HEK293 (cell line): ENCODE measurements at regions not wholly inside any gene's neighbourhood (a gene's known extent, or its start where the extent isn't known, plus 50 kb on each side); places are given as distances from the start of the nearest gene placed in this dataset.
A peak's percentile ranks its signal among the peaks of the same experiment; 100 is the strongest.

Experiments used
- ATF2 ChIP-seq: fragments of 450-650 bp; formaldehyde crosslinking; IDR thresholded peaks from 2 replicates; pipeline ENCODE4 v1.5.1; 2016; ENCODE audit warnings: missing biosample characterization, missing genetic modification characterization, low read depth
- EGR2 ChIP-seq: fragments of 450-650 bp; formaldehyde crosslinking; IDR thresholded peaks from 2 replicates; pipeline ENCODE4 v1.5.1; 2016; ENCODE audit warnings: low read depth, missing biosample characterization, missing genetic modification characterization
- FEZF1 ChIP-seq: fragments of 450-650 bp; formaldehyde crosslinking; IDR thresholded peaks from 2 replicates; pipeline ENCODE4 v1.5.1; 2016; ENCODE audit warnings: missing biosample characterization, missing genetic modification characterization
- HIC1 ChIP-seq: fragments of 450-650 bp; formaldehyde crosslinking; IDR thresholded peaks from 2 replicates; pipeline ENCODE4 v1.5.1; 2016; ENCODE audit warnings: missing biosample characterization, missing genetic modification characterization
- PRDM6 ChIP-seq: fragments of 450-650 bp; formaldehyde crosslinking; IDR thresholded peaks from 2 replicates; pipeline ENCODE4 v1.5.1; 2017; ENCODE audit warnings: missing biosample characterization, missing genetic modification characterization
- RBAK ChIP-seq: fragments of 450-650 bp; formaldehyde crosslinking; IDR thresholded peaks from 2 replicates; pipeline ENCODE4 v1.5.1; 2016; ENCODE audit warnings: missing biosample characterization, missing genetic modification characterization
- TCF7L2 ChIP-seq: IDR thresholded peaks from 2 replicates; pipeline ENCODE4 v1.6.1; 2011; ENCODE audit warnings: low read depth, mild to moderate bottlenecking, inconsistent platforms, low read length, moderate library complexity, borderline replicate concordance
- WT1 ChIP-seq: fragments of 450-650 bp; formaldehyde crosslinking; IDR thresholded peaks from 2 replicates; pipeline ENCODE4 v1.5.1; 2016; ENCODE audit warnings: missing biosample characterization, missing genetic modification characterization
- ZBTB21 ChIP-seq: fragments of 450-650 bp; formaldehyde crosslinking; IDR thresholded peaks from 2 replicates; pipeline ENCODE4 v1.5.1; 2017; ENCODE audit warnings: missing biosample characterization, missing genetic modification characterization
- ZFP3 ChIP-seq: fragments of 450-650 bp; formaldehyde crosslinking; IDR thresholded peaks from 2 replicates; pipeline ENCODE4 v1.5.1; 2016; ENCODE audit warnings: low read depth, missing biosample characterization, missing genetic modification characterization
- ZNF114 ChIP-seq: fragments of 450-650 bp; formaldehyde crosslinking; IDR thresholded peaks from 2 replicates; pipeline ENCODE4 v1.5.0; 2017; ENCODE audit warnings: missing biosample characterization, missing genetic modification characterization
- ZNF157 ChIP-seq: fragments of 450-650 bp; formaldehyde crosslinking; IDR thresholded peaks from 2 replicates; pipeline ENCODE4 v1.5.1; 2016; ENCODE audit warnings: missing biosample characterization, missing genetic modification characterization
- ZNF175 ChIP-seq: fragments of 450-650 bp; formaldehyde crosslinking; IDR thresholded peaks from 2 replicates; pipeline ENCODE4 v1.5.1; 2016; ENCODE audit warnings: missing biosample characterization, missing genetic modification characterization
- ZNF214 ChIP-seq: fragments of 450-650 bp; formaldehyde crosslinking; IDR thresholded peaks from 2 replicates; pipeline ENCODE4 v1.5.1; 2017; ENCODE audit warnings: missing biosample characterization, mild to moderate bottlenecking, missing genetic modification characterization, borderline replicate concordance
- ZNF24 ChIP-seq: fragments of 450-650 bp; formaldehyde crosslinking; IDR thresholded peaks from 2 replicates; pipeline ENCODE4 v1.5.1; 2016; ENCODE audit warnings: missing biosample characterization, missing genetic modification characterization
- ZNF274 ChIP-seq, 2 experiments: fragments of 200-500 bp in 1 of 2; fragments of 450-650 bp in 1 of 2; sonication (Bioruptor generic) in 1 of 2; formaldehyde crosslinking in 1 of 2; IDR thresholded peaks; 2 replicates each; pipeline versions ENCODE4 v1.5.1 to v1.6.1; 2014 to 2016; ENCODE audit warnings: borderline replicate concordance in 1 of 2, inconsistent platforms in 1 of 2, low read length in 1 of 2, missing biosample characterization in 1 of 2, missing genetic modification characterization in 1 of 2
- ZNF292 ChIP-seq: fragments of 450-650 bp; formaldehyde crosslinking; IDR thresholded peaks from 2 replicates; pipeline ENCODE4 v1.5.1; 2016; ENCODE audit warnings: low read depth, missing biosample characterization, missing genetic modification characterization, borderline replicate concordance
- ZNF324 ChIP-seq: fragments of 450-650 bp; formaldehyde crosslinking; IDR thresholded peaks from 2 replicates; pipeline ENCODE4 v1.5.1; 2016; ENCODE audit warnings: missing biosample characterization, missing genetic modification characterization
- ZNF391 ChIP-seq: fragments of 450-650 bp; formaldehyde crosslinking; IDR thresholded peaks from 2 replicates; pipeline ENCODE4 v1.5.1; 2016; ENCODE audit warnings: low read depth, missing biosample characterization, missing genetic modification characterization, borderline replicate concordance
- ZNF433 ChIP-seq: fragments of 450-650 bp; formaldehyde crosslinking; IDR thresholded peaks from 2 replicates; pipeline ENCODE4 v1.5.1; 2016; ENCODE audit warnings: missing biosample characterization, missing genetic modification characterization, low read depth
- ZNF510 ChIP-seq: fragments of 450-650 bp; formaldehyde crosslinking; IDR thresholded peaks from 2 replicates; pipeline ENCODE4 v1.5.1; 2018; ENCODE audit warnings: mild to moderate bottlenecking, missing genetic modification characterization, missing biosample characterization; ENCODE audit not compliant: insufficient replicate concordance
- ZNF521 ChIP-seq: fragments of 450-650 bp; formaldehyde crosslinking; IDR thresholded peaks from 2 replicates; pipeline ENCODE4 v1.5.1; 2017; ENCODE audit warnings: missing biosample characterization, mild to moderate bottlenecking, missing genetic modification characterization
- ZNF558 ChIP-seq: fragments of 450-650 bp; formaldehyde crosslinking; IDR thresholded peaks from 2 replicates; pipeline ENCODE4 v1.5.1; 2016; ENCODE audit warnings: missing biosample characterization, missing genetic modification characterization
- ZNF610 ChIP-seq: fragments of 450-650 bp; formaldehyde crosslinking; IDR thresholded peaks from 2 replicates; pipeline ENCODE4 v1.5.1; 2016; ENCODE audit warnings: missing biosample characterization, missing genetic modification characterization, borderline replicate concordance
- ZNF629 ChIP-seq: fragments of 450-650 bp; formaldehyde crosslinking; IDR thresholded peaks from 2 replicates; pipeline ENCODE4 v1.5.1; 2017; ENCODE audit warnings: missing biosample characterization, missing genetic modification characterization
- ZNF660 ChIP-seq: fragments of 450-650 bp; IDR thresholded peaks from 2 replicates; pipeline ENCODE4 v1.5.1; 2018; ENCODE audit warnings: missing biosample characterization, mild to moderate bottlenecking, missing genetic modification characterization
- ZNF692 ChIP-seq: fragments of 450-650 bp; formaldehyde crosslinking; IDR thresholded peaks from 2 replicates; pipeline ENCODE4 v1.5.1; 2016; ENCODE audit warnings: missing biosample characterization, missing genetic modification characterization
- ZNF76 ChIP-seq: fragments of 450-650 bp; formaldehyde crosslinking; IDR thresholded peaks from 2 replicates; pipeline ENCODE4; 2016; ENCODE audit warnings: low read depth, missing biosample characterization, missing genetic modification characterization, borderline replicate concordance
- ZNF785 ChIP-seq: fragments of 450-650 bp; formaldehyde crosslinking; IDR thresholded peaks from 2 replicates; pipeline ENCODE4 v1.5.1; 2016; ENCODE audit warnings: missing biosample characterization, missing genetic modification characterization
- ZNF791 ChIP-seq: fragments of 450-650 bp; formaldehyde crosslinking; IDR thresholded peaks from 2 replicates; pipeline ENCODE4 v1.5.1; 2016; ENCODE audit warnings: missing biosample characterization, missing genetic modification characterization
- ZNF830 ChIP-seq: fragments of 450-650 bp; IDR thresholded peaks from 2 replicates; pipeline ENCODE4 v1.5.0; 2018; ENCODE audit warnings: missing biosample characterization, missing genetic modification characterization, low read depth, mild to moderate bottlenecking, moderate library complexity
- ZSCAN4 ChIP-seq: fragments of 450-650 bp; formaldehyde crosslinking; IDR thresholded peaks from 2 replicates; pipeline ENCODE4 v1.5.1; 2017; ENCODE audit warnings: missing biosample characterization, missing genetic modification characterization

GRCh38 chr16:49084628-49085390, 196.8 kb downstream of the CBLN1 start (continued):
- peak; percentile 99 for TF ChIP-seq ZBTB21 (tag by site-specific recombination)
- TF ChIP-seq ZNF660 (tag by site-specific recombination): no peak; the same call in 1 of the 2 replicates
- TF ChIP-seq ZNF214: no peak
- TF ChIP-seq HIC1 (tag by site-specific recombination): no peak
- TF ChIP-seq EGR2 (tag by site-specific recombination): no peak
- TF ChIP-seq ZFP3 (tag by site-specific recombination): no peak
- TF ChIP-seq RBAK (tag by site-specific recombination): peak; percentile 19; the same call in 1 of the 2 replicates
- TF ChIP-seq PRDM6: no peak
- TF ChIP-seq ZNF510 (tag by site-specific recombination): no peak
- TF ChIP-seq ZNF791 (tag by site-specific recombination): no peak
- no peak for TF ChIP-seq ZNF274 (IDR thresholded peaks at IDR 0.05; ENCODE audit: low read length)
- TF ChIP-seq ZNF274 (tag by site-specific recombination; IDR thresholded peaks at IDR 0.05; ENCODE audit: borderline replicate concordance): peak; percentile 8; the same call in 1 of the 2 replicates
- TF ChIP-seq ZNF610 (tag by site-specific recombination): no peak
- peak; percentile 95 for TF ChIP-seq ATF2 (tag by site-specific recombination)
- peak; percentile 93 for TF ChIP-seq ZNF324
- no peak for TF ChIP-seq ZNF114 (tag by site-specific recombination)
- no peak for TF ChIP-seq ZNF521 (tag by site-specific recombination)
- TF ChIP-seq ZNF830: no peak
- TF ChIP-seq ZNF433 (tag by site-specific recombination): no peak
- no peak for TF ChIP-seq ZNF175 (tag by site-specific recombination)
- no peak for TF ChIP-seq ZNF157 (tag by site-specific recombination)
- peak; percentile 71 for TF ChIP-seq ZNF692 (tag by site-specific recombination)
- no peak for TF ChIP-seq TCF7L2
- TF ChIP-seq FEZF1: no peak
- 0 out of 2 replicates have a peak, but pooled peaks have one; percentile 52 for TF ChIP-seq ZNF558 (tag by site-specific recombination)
- TF ChIP-seq WT1 (tag by site-specific recombination): no peak
- TF ChIP-seq ZSCAN4 (tag by site-specific recombination): peak; percentile 37; the same call in 1 of the 2 replicates
- TF ChIP-seq ZNF292: no peak
- peak; percentile 79 for TF ChIP-seq ZNF629 (tag by site-specific recombination)
- TF ChIP-seq ZNF391 (tag by site-specific recombination): no peak
- TF ChIP-seq ZNF76 (tag by site-specific recombination): no peak
- peak; percentile 92 for TF ChIP-seq ZNF24 (tag by site-specific recombination)
- TF ChIP-seq ZNF785 (tag by site-specific recombination): peak; percentile 90
